ENCODE measurements at regions not wholly inside any gene's neighbourhood (a gene's known extent, or its start where the extent isn't known, plus 50 kb on each side); places are given as distances from the start of the nearest gene placed in this dataset.

DNA sequence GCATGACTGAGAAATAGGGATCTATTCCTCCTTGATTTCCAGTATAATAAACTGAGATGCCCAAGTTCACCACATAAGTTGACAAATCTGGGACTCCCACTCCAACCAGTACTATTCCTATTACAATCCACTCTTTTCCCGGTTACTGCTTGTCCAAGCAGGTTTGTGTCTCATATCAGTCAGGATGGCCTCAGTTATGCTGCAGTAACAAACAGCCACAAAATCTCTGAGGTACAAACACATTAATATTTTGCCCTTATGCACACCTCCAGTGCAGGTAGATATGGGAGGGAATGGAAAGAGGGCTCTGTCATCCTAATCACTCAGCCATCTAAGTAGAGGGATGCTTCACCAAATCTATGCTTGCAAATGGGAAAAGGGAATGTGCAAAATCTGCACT, 207.8 kb downstream of the RAB28 start:
- no peak for DNase-seq (ENCODE audit: extremely low read depth, low read depth)
- TF ChIP-seq, protein P1, sequence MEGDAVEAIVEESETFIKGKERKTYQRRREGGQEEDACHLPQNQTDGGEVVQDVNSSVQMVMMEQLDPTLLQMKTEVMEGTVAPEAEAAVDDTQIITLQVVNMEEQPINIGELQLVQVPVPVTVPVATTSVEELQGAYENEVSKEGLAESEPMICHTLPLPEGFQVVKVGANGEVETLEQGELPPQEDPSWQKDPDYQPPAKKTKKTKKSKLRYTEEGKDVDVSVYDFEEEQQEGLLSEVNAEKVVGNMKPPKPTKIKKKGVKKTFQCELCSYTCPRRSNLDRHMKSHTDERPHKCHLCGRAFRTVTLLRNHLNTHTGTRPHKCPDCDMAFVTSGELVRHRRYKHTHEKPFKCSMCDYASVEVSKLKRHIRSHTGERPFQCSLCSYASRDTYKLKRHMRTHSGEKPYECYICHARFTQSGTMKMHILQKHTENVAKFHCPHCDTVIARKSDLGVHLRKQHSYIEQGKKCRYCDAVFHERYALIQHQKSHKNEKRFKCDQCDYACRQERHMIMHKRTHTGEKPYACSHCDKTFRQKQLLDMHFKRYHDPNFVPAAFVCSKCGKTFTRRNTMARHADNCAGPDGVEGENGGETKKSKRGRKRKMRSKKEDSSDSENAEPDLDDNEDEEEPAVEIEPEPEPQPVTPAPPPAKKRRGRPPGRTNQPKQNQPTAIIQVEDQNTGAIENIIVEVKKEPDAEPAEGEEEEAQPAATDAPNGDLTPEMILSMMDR (IDR thresholded peaks at IDR 0.05; ENCODE audit: low read depth, low read length, missing control alignments): no peak
- no peak overlapping the region for H3K4me3 ChIP-seq (replicated peaks; ENCODE audit: low read depth, low read length)

DNA sequence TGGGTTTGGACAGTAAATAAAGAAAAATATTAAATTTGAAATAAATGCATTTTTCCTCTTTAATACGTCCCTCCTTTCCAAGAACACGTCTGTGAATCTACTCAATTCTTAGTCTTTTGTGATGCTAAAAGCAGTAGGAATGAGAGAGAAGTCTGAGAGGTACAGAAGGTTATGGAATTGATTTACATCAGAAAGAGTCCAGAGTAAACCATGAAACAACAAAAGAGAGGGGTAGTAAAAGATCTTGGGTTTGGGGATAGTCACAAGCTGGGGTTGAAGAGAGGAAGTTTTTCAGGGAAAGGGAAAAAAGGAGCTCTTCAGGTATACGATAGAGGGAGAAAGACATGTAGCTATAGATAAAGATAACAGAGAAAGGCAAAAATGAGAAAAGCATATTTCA, 215.4 kb downstream of the RAB28 start:
- TF ChIP-seq, protein P1 (IDR thresholded peaks at IDR 0.05; ENCODE audit: low read depth, low read length, missing control alignments): no peak

DNA sequence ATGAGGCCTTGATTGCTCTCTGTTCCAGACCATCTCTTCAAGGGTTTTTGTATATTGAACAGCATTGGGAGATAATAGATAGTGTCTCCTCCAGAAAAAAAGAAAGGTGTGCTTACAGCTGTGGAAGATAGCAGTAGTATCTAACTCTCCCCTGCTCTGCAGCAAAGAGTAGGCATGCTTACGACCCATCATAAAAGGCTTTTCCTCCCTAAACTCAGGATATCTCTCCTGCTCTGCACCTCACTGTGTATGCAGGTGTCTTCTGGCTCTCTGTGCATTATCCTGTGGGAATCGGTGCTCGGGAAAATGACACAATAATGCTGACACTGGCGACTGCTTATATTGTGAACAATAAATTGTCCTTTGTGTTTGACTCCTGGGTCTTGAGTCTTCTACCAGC, 216.0 kb downstream of the RAB28 start:
- no peak for DNase-seq (ENCODE audit: extremely low read depth, low read depth)
- TF ChIP-seq, protein P1 (IDR thresholded peaks at IDR 0.05; ENCODE audit: low read depth, low read length, missing control alignments): no peak
- no peak overlapping the region for H3K4me3 ChIP-seq (replicated peaks; ENCODE audit: low read depth, low read length)

More for the DNA sequence above, 215.4 kb downstream of the RAB28 start:
- H3K4me3 ChIP-seq (replicated peaks; ENCODE audit: low read depth, low read length): no peak overlapping the region
- no peak for DNase-seq (ENCODE audit: extremely low read depth, low read depth)

DNA sequence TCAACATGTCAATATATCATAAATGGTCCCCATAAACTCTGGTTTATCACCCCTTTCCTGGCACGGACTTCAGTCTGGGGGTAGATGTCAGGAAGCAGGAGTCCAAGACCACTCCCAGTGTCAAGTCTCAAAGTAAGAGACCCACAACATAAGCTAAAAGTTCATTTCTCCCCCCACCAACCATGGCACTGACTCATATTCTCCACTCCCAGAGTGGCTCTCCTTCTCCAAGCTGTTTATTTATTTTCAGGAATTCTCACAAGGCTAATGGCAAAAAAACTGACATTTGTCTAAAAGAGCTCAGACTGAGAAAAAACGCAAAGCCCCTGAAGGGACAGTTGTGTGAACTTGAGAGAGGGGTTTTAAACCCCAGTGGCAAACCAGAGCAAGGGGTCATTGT, 217.0 kb downstream of the RAB28 start:
- no peak overlapping the region for H3K4me3 ChIP-seq (replicated peaks; ENCODE audit: low read depth, low read length)
- DNase-seq (ENCODE audit: extremely low read depth, low read depth): no peak
- TF ChIP-seq, protein P1 (IDR thresholded peaks at IDR 0.05; ENCODE audit: low read depth, low read length, missing control alignments): no peak

DNA sequence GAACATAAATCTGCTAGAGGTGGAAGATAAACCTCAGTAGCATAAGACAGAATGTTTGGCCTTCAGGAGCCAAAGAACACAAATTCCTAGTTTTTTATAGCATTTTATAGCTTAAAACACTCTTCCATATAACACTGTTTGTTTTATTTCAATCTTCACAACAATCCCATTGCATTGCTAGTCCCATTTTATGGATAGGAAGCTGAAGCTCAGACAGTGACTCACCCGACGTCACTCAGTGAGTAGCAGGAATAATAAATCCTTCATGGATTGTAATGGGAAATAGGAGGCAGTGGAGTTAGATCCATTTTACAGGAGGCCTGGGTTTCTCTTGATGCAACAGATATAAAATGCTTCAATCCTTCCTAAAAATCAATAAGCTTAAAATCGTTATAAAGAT, 217.5 kb downstream of the RAB28 start:
- no peak for DNase-seq (ENCODE audit: extremely low read depth, low read depth)
- no peak overlapping the region for H3K4me3 ChIP-seq (replicated peaks; ENCODE audit: low read depth, low read length)
- TF ChIP-seq, protein P1 (IDR thresholded peaks at IDR 0.05; ENCODE audit: low read depth, low read length, missing control alignments): no peak

DNA sequence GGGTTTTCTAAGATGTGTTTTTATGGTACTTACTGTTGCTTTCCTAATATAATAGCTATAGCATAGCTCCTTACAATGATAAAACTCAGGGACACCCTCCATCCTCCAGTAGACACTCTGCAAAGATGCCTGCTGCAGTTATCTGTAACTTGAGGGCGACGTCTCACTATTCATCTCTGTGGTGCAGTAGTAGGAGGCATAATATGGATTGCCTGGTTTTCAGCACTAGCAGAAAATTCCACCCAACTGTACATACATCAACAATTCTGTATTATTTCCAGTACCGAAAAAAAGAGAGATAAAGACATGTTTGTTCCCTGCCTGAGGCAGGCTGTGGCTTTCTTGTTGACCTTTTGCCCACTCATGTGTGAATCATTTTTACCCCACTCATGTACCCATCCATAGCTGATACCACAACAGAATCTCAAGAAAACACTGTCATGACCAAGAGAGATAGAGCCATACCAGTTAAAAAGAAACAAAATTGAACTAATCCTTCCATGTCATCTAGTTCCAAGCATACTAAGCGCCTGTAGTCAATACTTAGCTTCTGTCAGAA, 220.1 kb downstream of the RAB28 start:
- TF ChIP-seq, protein P1 (IDR thresholded peaks at IDR 0.05; ENCODE audit: low read depth, low read length, missing control alignments): no peak
- no peak overlapping the region for H3K4me3 ChIP-seq (replicated peaks; ENCODE audit: low read depth, low read length)
- no peak for DNase-seq (ENCODE audit: extremely low read depth, low read depth)

DNA sequence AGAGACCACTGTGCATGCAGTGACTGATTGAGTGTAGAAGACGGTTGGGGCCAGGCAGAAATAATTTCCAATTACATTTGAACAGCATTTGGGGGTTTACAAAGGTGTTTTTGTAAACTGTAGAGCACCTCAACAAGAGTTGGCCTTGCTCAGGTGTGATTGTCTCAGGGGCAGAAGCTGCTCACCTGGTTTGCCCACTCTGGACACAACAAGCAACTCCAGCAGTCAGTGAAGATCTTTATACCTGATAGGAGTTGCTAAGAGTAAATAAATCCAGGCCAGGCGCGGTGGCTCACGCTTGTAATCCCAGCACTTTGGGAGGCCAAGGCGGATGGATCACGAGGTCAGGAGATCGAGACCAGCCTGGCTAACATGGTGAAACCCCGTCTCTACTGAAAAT, 221.3 kb downstream of the RAB28 start:
- DNase-seq (ENCODE audit: extremely low read depth, low read depth): no peak
- no peak overlapping the region for H3K4me3 ChIP-seq (replicated peaks; ENCODE audit: low read depth, low read length)
- TF ChIP-seq, protein P1 (IDR thresholded peaks at IDR 0.05; ENCODE audit: low read depth, low read length, missing control alignments): no peak

Measured in HFF-Myc (cell line).